Dedifferentiated amniotic fluid mesenchymal stem cell (primary cell): ENCODE measurements at regions not wholly inside any gene's neighbourhood (a gene's known extent, or its start where the extent isn't known, plus 50 kb on each side); places are given as distances from the start of the nearest gene placed in this dataset.
A peak's percentile ranks its signal among the peaks of the same experiment; 100 is the strongest.
"Not testable (repeated sequence)": the region's sequence is repeated elsewhere in the genome, so short reads cannot be mapped to it uniquely, and the experiment has no call there.

ENCODE experiments used
- DNase-seq: peaks from one replicate; pipeline ENCODE4 v3.0.0-alpha.2; 2016; ENCODE audit errors: extremely low spot score

GRCh38 chr5:82605441-82605973 lies 327.4 kb upstream of the RPS23 start:
- no peak for DNase-seq

- no peak for DNase-seq
Observed at GRCh38 chr5:82603033-82603987, 325.2 kb upstream of the RPS23 start.

GRCh38 chr5:82601861-82602260 lies 323.7 kb upstream of the RPS23 start:
- DNase-seq: no peak

- no peak for DNase-seq
Observed at GRCh38 chr5:82601077-82601476, 322.9 kb upstream of the RPS23 start.

- DNase-seq: no peak
Observed at GRCh38 chr5:82599692-82600091, 321.5 kb upstream of the RPS23 start.

- DNase-seq: no peak
Observed at GRCh38 chr5:82599030-82599429, 320.9 kb upstream of the RPS23 start.

GRCh38 chr5:82597437-82597836 lies 319.3 kb upstream of the RPS23 start:
- no peak for DNase-seq

- no peak for DNase-seq
Observed at GRCh38 chr5:82596451-82596850, 318.3 kb upstream of the RPS23 start.

- DNase-seq: no peak
Observed at GRCh38 chr5:82595113-82595512, 317.0 kb upstream of the RPS23 start.

GRCh38 chr5:82594097-82594496 lies 315.9 kb upstream of the RPS23 start:
- no peak for DNase-seq

- peak; percentile 73 for DNase-seq
Observed at GRCh38 chr5:82593481-82593880, 315.3 kb upstream of the RPS23 start.

GRCh38 chr5:82591021-82591515 lies 312.9 kb upstream of the RPS23 start:
- DNase-seq: no peak

- no peak for DNase-seq
Observed at GRCh38 chr5:82590112-82590511, 312.0 kb upstream of the RPS23 start.

GRCh38 chr5:82586661-82587310 lies 308.6 kb upstream of the RPS23 start:
- no peak for DNase-seq

GRCh38 chr5:82586181-82586580 lies 308.0 kb upstream of the RPS23 start:
- DNase-seq: no peak

- DNase-seq: no peak
Observed at GRCh38 chr5:82584631-82585030, 306.5 kb upstream of the RPS23 start.

GRCh38 chr5:82583331-82583730 lies 305.2 kb upstream of the RPS23 start:
- DNase-seq: not testable (repeated sequence)

- DNase-seq: no peak
Observed at GRCh38 chr5:82564963-82565362, 286.8 kb upstream of the RPS23 start.

GRCh38 chr5:82563745-82564144 lies 285.6 kb upstream of the RPS23 start:
- DNase-seq: no peak

- DNase-seq: no peak
Observed at GRCh38 chr5:82562696-82563240, 284.6 kb upstream of the RPS23 start.

GRCh38 chr5:82561797-82562196 lies 283.6 kb upstream of the RPS23 start:
- DNase-seq: no peak

- no peak for DNase-seq
Observed at GRCh38 chr5:82560969-82561368, 282.8 kb upstream of the RPS23 start.
